ENCODE measurements at regions not wholly inside any gene's neighbourhood (a gene's known extent, or its start where the extent isn't known, plus 50 kb on each side); places are given as distances from the start of the nearest gene placed in this dataset.
"Not testable (repeated sequence)": the region's sequence is repeated elsewhere in the genome, so short reads cannot be mapped to it uniquely, and the experiment has no call there.

- DNase-seq (ENCODE audit: low spot score): no peak
These were observed 146.5 kb downstream of the SH3BGRL start for GRCh38 chrX:81348388-81348787.

- no peak for DNase-seq (ENCODE audit: low spot score)
These were observed 153.1 kb downstream of the SH3BGRL start for GRCh38 chrX:81354954-81355353.

DNA sequence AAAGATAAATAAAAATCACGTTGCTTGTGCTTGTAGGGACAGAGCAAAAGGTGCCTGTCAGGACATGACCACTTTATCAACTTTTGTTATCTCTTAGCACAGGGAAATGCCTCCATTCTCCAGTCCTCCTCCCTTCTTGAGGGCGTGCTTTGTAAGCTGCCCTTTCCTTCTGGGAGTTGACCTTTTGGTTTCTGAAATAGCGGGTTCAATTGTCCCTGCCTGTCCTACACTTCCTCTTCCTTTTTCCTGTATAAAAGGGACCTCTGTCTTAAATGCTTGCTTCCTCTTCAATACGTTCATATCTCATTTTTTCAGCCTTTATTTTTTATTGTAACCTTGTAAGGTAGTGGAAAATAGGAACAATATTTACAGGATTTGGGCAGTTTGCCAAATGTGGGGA lies 153.5 kb downstream of the SH3BGRL start:
- no peak for DNase-seq (ENCODE audit: low spot score)

GRCh38 chrX:81367291-81367690 lies 165.4 kb downstream of the SH3BGRL start:
- no peak for DNase-seq (ENCODE audit: low spot score)

GRCh38 chrX:81377329-81377728 lies 175.4 kb downstream of the SH3BGRL start:
- peak; percentile 49 for DNase-seq (ENCODE audit: low spot score)

DNA sequence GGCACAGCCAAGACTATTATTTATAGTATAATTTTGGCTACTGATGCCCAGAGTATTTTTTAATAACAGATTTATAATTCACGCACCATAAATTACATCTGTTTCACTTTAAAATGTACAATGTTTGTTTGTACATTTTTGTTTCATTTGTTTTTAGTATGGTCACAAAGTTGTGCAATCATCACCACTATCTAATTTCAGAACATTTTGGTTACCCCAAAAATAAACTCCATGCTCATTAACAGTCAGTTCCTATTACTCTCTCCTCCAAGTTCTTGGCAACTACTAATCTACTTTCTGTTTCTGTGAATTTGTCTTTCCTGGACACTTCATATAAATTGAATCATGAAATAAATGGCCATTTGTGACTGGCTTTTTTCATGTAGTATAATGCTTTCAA lies 176.7 kb downstream of the SH3BGRL start:
- no peak for DNase-seq (ENCODE audit: low spot score)

DNA sequence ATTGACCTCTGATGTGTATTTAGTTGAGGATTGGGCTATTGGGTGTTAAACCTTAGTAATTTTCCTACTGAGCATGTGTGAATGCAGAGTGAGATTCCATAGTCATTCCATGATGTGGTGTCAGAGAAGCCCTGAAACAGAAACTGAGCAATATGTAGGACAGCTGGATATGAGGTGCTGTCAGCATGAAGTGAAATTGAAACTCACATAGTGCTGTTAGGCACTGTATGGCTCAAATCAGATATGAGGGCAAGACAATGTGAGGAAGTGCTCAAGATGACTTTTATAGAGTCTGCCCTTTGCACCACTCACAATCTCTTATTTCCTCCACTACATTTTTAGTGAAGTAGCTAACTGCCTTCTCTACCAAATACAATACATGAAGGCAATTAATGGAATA lies 188.3 kb downstream of the SH3BGRL start:
- DNase-seq (ENCODE audit: low spot score): no peak

DNA sequence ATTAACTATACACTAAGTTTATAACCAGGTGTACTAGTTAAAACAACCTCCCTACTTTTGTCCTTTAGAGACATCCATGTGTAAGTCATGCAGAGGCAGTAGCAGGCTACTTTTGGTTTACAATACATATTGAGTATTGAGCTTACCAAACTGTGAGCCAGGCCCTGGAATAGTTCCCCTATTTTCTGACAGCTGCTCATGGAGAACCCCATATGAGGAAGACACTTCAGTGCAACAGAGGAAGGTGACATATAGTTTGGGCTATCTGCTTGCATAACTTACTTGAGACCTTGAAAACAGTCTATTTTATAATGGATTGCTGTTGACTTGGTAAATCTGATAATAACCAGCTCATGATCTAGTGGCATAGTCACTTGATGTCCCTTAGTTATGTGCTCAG lies 190.5 kb downstream of the SH3BGRL start:
- no peak for DNase-seq (ENCODE audit: low spot score)

- DNase-seq (ENCODE audit: low spot score): no peak
These were observed 203.9 kb downstream of the SH3BGRL start for GRCh38 chrX:81405781-81406180.

DNA sequence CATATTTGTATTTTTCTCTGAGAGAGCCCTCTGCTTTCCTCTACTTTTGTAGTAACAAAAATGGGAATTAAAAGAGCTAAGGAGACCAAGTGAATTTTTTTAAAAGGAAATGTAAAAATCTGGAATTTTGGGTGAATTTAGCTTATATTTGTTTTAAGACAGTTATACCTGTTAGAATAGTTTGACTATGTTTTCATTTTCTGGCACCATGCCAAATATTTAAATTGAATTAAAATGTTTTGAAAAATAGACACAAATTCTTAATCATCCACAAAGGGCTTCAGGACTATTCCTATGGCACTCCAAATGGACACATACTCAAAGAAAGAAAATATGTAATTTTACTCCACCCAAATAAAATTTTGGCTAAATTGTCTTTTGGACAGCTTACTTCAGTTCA lies 209.6 kb downstream of the SH3BGRL start:
- DNase-seq (ENCODE audit: low spot score): no peak

GRCh38 chrX:81412428-81412827 lies 210.5 kb downstream of the SH3BGRL start:
- no peak for DNase-seq (ENCODE audit: low spot score)

DNA sequence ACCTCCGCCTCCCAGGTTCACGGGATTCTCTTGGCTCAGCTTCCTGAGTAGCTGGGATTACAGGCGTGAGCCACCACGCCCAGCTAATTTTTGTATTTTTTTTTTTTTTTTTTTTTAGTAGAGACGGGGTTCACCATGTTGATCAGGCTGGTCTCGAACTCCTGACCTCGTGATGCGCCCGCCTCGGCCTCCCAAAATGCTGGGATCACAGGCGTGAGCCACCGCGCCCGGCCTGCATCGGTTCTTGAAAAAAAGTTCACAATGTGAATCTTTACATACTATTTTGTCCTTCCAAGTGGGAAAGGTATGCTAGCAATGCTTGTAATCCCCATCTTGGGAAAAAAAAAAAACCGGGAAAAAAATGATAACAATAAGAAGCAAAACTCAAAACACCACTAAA lies 211.0 kb downstream of the SH3BGRL start:
- DNase-seq (ENCODE audit: low spot score): not testable (repeated sequence)

- peak; percentile 11 for DNase-seq (ENCODE audit: low spot score)
These were observed 212.7 kb downstream of the SH3BGRL start for GRCh38 chrX:81414630-81415029.

Data from HT-29 (cell line).